GM10266 (cell line): ENCODE measurements at regions not wholly inside any gene's neighbourhood (a gene's known extent, or its start where the extent isn't known, plus 50 kb on each side); places are given as distances from the start of the nearest gene placed in this dataset.

ENCODE experiments used
- DNase-seq: peaks from one replicate; pipeline ENCODE4 v3.0.0; 2012; ENCODE audit errors: extremely low spot score
- CTCF ChIP-seq: IDR thresholded peaks from 2 replicates; pipeline ENCODE4 v1.5.1; 2012; ENCODE audit warnings: mild to moderate bottlenecking, low read depth; ENCODE audit not compliant: control insufficient read depth, insufficient read depth; ENCODE audit errors: missing control alignments

- DNase-seq = no peak
Measured at GRCh38 chr20:43843096-43843964, 71.3 kb upstream of the TOX2 start.

GRCh38 chr20:43842126-43843020, 72.3 kb upstream of the TOX2 start:
- no peak for TF ChIP-seq CTCF
- DNase-seq = no peak

More at GRCh38 chr20:43843096-43843964, 71.3 kb upstream of the TOX2 start:
- no peak for TF ChIP-seq CTCF

GRCh38 chr20:43840382-43841070, 74.1 kb upstream of the TOX2 start:
- peak; percentile 53 for TF ChIP-seq CTCF
- peak; percentile 67 for DNase-seq

GRCh38 chr20:43839793-43840199, 74.9 kb upstream of the TOX2 start:
- peak; percentile 38 for DNase-seq
- TF ChIP-seq CTCF = no peak

- DNase-seq = no peak
- TF ChIP-seq CTCF = no peak
Measured at GRCh38 chr20:43838703-43839060, 76.0 kb upstream of the TOX2 start.

GRCh38 chr20:43837856-43838702, 76.6 kb upstream of the TOX2 start:
- no peak for DNase-seq
- TF ChIP-seq CTCF = no peak
